Panc1 (cell line): ENCODE measurements at regions not wholly inside any gene's neighbourhood (a gene's known extent, or its start where the extent isn't known, plus 50 kb on each side); places are given as distances from the start of the nearest gene placed in this dataset.

Experiments
- ATAC-seq: fragments of 200-7000 bp; cut with Tn5 transposase; 2 replicates; pipeline ENCODE4 v1.9.1; 2020; ENCODE audit warnings: mild to moderate bottlenecking, moderate library complexity
- BruUV-seq: library from RNA; stranded (reverse); fragments of 400-500 nt; replicated peaks from 2 replicates; lab custom pipeline; 2021; lab: Mats Ljungman, UMichigan
- CTCF ChIA-PET: fragments of 300-600 bp; sonication (Branson Sonifier 250); formaldehyde crosslinking; loops from one replicate; lab custom pipeline; 2022; ENCODE audit warnings: antibody characterized with exemption; lab: Charles Lee
- POLR2A ChIA-PET: fragments of 300-600 bp; sonication (Branson Sonifier 250); formaldehyde crosslinking; loops from one replicate; lab custom pipeline; 2022; ENCODE audit warnings: antibody characterized with exemption; lab: Charles Lee
- DNase-seq: peaks from one replicate; pipeline ENCODE4 v3.0.0-alpha.2; 2010; ENCODE audit warnings: low read depth, low spot score
- H3K27ac ChIP-seq: 2 replicates; pipeline ENCODE4 v1.5.1; 2011; ENCODE audit warnings: mild to moderate bottlenecking, low read length, inconsistent platforms
- H3K27me3 ChIP-seq: fragments of 200-500 bp; sonication (Bioruptor generic); 2 replicates; pipeline ENCODE4 v1.6.0; 2014; ENCODE audit warnings: low read length, inconsistent platforms; ENCODE audit not compliant: control insufficient read depth, insufficient read depth
- H3K36me3 ChIP-seq: fragments of 200-500 bp; sonication (Bioruptor generic); 2 replicates; pipeline ENCODE4 v1.5.1; 2014; ENCODE audit warnings: inconsistent platforms, mild to moderate bottlenecking, low read length, moderate library complexity; ENCODE audit not compliant: control insufficient read depth, insufficient read depth
- H3K4me1 ChIP-seq: 2 replicates; pipeline ENCODE4 v1.5.1; 2011; ENCODE audit warnings: inconsistent platforms, mild to moderate bottlenecking, low read length, moderate library complexity; ENCODE audit not compliant: control insufficient read depth, insufficient read depth
- H3K4me3 ChIP-seq, 2 experiments: 2 replicates each; pipeline ENCODE4 v1.5.1; 2011 to 2012; ENCODE audit warnings: low read depth in 2 of 2, low read length in 2 of 2, mild to moderate bottlenecking in 2 of 2, inconsistent platforms in 1 of 2, moderate library complexity in 1 of 2
- H3K9me3 ChIP-seq: fragments of 200-500 bp; sonication (Bioruptor generic); 2 replicates; pipeline ENCODE4 v1.5.1; 2014; ENCODE audit warnings: low read depth, mild to moderate bottlenecking, inconsistent platforms, low read length, moderate library complexity; ENCODE audit not compliant: control insufficient read depth, insufficient read depth
- POLR2AphosphoS5 ChIP-seq: IDR thresholded peaks from 2 replicates; pipeline ENCODE4 v1.6.1; 2012; ENCODE audit warnings: mild to moderate bottlenecking, low read depth, low read length, moderate library complexity
- REST ChIP-seq, 2 experiments: IDR thresholded peaks; 2 replicates each; pipeline ENCODE4 v1.6.1; 2011 to 2012; ENCODE audit warnings: low read depth in 2 of 2, control low read depth in 1 of 2, low read length in 1 of 2, mild to moderate bottlenecking in 1 of 2, moderate library complexity in 1 of 2; ENCODE audit not compliant: insufficient read depth in 1 of 2
- SIN3A ChIP-seq: IDR thresholded peaks from 2 replicates; pipeline ENCODE4 v1.6.1; 2012; ENCODE audit warnings: low read depth, mild to moderate bottlenecking, low read length, moderate library complexity, borderline replicate concordance; ENCODE audit not compliant: insufficient read depth
- TCF7L2 ChIP-seq: IDR thresholded peaks from 2 replicates; pipeline ENCODE4 v1.6.1; 2011; ENCODE audit warnings: mild to moderate bottlenecking, low read depth, low read length, inconsistent platforms
- in situ Hi-C: cut with HindIII; loops from 2 replicates; pipeline ENCODE4 v1.10.0; 2016; ENCODE audit warnings: low sequenced_read_pairs, low pct_unique_long_range_greater_than_20kb
- intact Hi-C: fragments of 100-400 bp; cut with micrococcal nuclease; formaldehyde crosslinking; loops from one replicate; pipeline ENCODE4 v1.10.0; 2022; ENCODE audit not compliant: unreplicated experiment
- TF ChIP-seq, protein P1 (sequence below): fragments of 450-650 bp; IDR thresholded peaks from 2 replicates; pipeline ENCODE4 v1.5.1; 2017; ENCODE audit warnings: mild to moderate bottlenecking

GRCh38 chr12:30016540-30017055, 232.9 kb upstream of the TMTC1 start:
- intact Hi-C loops, result no loop called here
- in situ Hi-C loops, result no loop called here
- TF ChIP-seq REST (IDR thresholded peaks at IDR 0.05; ENCODE audit: insufficient read depth in 1 of 2, low read depth in 2 of 2, low read length in 1 of 2), result no peak
- TF ChIP-seq SIN3A, result no peak
- TF ChIP-seq POLR2AphosphoS5, result no peak
- no peak for TF ChIP-seq TCF7L2
- TF ChIP-seq, protein P1, sequence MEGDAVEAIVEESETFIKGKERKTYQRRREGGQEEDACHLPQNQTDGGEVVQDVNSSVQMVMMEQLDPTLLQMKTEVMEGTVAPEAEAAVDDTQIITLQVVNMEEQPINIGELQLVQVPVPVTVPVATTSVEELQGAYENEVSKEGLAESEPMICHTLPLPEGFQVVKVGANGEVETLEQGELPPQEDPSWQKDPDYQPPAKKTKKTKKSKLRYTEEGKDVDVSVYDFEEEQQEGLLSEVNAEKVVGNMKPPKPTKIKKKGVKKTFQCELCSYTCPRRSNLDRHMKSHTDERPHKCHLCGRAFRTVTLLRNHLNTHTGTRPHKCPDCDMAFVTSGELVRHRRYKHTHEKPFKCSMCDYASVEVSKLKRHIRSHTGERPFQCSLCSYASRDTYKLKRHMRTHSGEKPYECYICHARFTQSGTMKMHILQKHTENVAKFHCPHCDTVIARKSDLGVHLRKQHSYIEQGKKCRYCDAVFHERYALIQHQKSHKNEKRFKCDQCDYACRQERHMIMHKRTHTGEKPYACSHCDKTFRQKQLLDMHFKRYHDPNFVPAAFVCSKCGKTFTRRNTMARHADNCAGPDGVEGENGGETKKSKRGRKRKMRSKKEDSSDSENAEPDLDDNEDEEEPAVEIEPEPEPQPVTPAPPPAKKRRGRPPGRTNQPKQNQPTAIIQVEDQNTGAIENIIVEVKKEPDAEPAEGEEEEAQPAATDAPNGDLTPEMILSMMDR, result no peak
- no peaks in the 10 kb centered on the region for H3K36me3 ChIP-seq
- no TSS peak for BruUV-seq
- DNase-seq (no peak), ATAC-seq (no peak)
- no peak overlapping the region for H3K27ac ChIP-seq
- CTCF ChIA-PET, result no interaction called here
- H3K4me1 ChIP-seq, result no peaks in the 10 kb centered on the region
- no peak overlapping the region for H3K4me3 ChIP-seq
- POLR2A ChIA-PET, result no interaction called here
- no peaks in the 10 kb centered on the region for H3K27me3 ChIP-seq
- no peaks in the 10 kb centered on the region for H3K9me3 ChIP-seq

DNA sequence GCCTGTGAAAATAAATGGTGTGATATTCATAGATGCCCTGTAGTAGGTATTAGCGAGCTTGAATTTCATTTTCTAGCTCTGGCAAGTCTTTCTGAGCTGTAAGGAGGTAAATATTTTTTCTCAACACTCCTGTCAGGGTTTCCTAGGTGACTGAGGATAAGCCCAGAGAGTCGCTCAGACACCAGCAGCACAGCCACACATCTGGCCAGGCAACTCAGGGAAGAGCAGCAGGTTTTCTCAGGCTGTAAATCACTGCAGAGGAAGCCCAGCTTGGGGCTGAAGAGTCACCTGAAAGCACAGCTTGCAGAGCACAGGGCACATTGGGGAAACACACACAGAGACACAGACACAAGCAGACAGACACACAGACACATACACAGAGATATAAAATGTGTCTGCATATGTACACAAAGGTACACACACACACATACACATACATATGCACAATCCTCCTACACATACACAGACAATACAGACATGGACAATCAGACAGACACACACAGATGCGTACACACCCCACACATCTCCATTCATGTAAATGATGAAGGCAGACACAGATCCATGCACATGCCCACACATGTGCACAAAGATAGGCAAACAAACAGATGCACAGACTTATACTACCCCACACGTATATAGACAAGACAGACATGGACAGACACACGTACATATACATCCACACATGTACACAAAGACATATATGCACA, 232.0 kb upstream of the TMTC1 start:
- BruUV-seq, result no TSS peak
- Histone ChIP-seq H3K27ac (no peak overlapping the region), H3K27me3 (no peaks in the 10 kb centered on the region), H3K4me1 (no peaks in the 10 kb centered on the region), H3K4me3 (no peak overlapping the region), H3K9me3 (no peaks in the 10 kb centered on the region), H3K36me3 (no peaks in the 10 kb centered on the region)
- TF ChIP-seq, protein P1, result no peak
- TF ChIP-seq REST (IDR thresholded peaks at IDR 0.05; ENCODE audit: insufficient read depth in 1 of 2, low read depth in 2 of 2, low read length in 1 of 2), result no peak
- no peak for TF ChIP-seq SIN3A
- ATAC-seq, result no peak
- ChIA-PET CTCF (no interaction called here), POLR2A (no interaction called here)
- DNase-seq, result no peak
- in situ Hi-C loops (no loop called here), intact Hi-C loops (no loop called here)
